Spleen (tissue), 11 donors: ENCODE measurements at regions not wholly inside any gene's neighbourhood (a gene's known extent, or its start where the extent isn't known, plus 50 kb on each side); places are given as distances from the start of the nearest gene placed in this dataset.

Experiments used
- DNase-seq: peaks from one replicate; pipeline ENCODE4 v3.0.0-alpha.2; 2020
- H3K27ac ChIP-seq, 8 donors: fragments of 200-600 bp; sonication (generic) in 7 of 8; 1 replicate in 4 of 8; 2 replicates in 4 of 8; pipeline versions ENCODE4 v1.5.0 to v1.8.0; 2016 to 2021; ENCODE audit warnings: inconsistent platforms in 4 of 8, mild to moderate bottlenecking in 4 of 8, moderate library complexity in 1 of 8
- H3K27me3 ChIP-seq, 7 donors: fragments of 200-600 bp; sonication (generic) in 6 of 7; replicated peaks in 1 of 7; 1 replicate in 4 of 7; 2 replicates in 3 of 7; pipeline versions ENCODE4 v1.5.0 to v1.8.0; 2016 to 2021; ENCODE audit warnings: inconsistent platforms in 3 of 7, mild to moderate bottlenecking in 1 of 7
- H3K36me3 ChIP-seq, 6 donors: fragments of 200-600 bp; sonication (generic) in 5 of 6; 1 replicate in 4 of 6; 2 replicates in 2 of 6; pipeline versions ENCODE4 v1.5.0 to v1.8.0; 2016 to 2021; ENCODE audit warnings: inconsistent platforms in 2 of 6
- H3K4me1 ChIP-seq, 6 donors: fragments of 200-600 bp; sonication (generic) in 5 of 6; 1 replicate in 3 of 6; 2 replicates in 3 of 6; pipeline versions ENCODE4 v1.5.0 to v1.8.0; 2016 to 2021; ENCODE audit warnings: inconsistent platforms in 3 of 6
- H3K4me3 ChIP-seq, 8 donors: fragments of 200-600 bp; sonication (generic) in 7 of 8; 1 replicate in 4 of 8; 2 replicates in 4 of 8; pipeline versions ENCODE4 v1.5.0 to v1.8.0; 2016 to 2021; ENCODE audit warnings: inconsistent platforms in 4 of 8, mild to moderate bottlenecking in 4 of 8, moderate library complexity in 2 of 8
- H3K9me3 ChIP-seq, 8 donors: fragments of 200-600 bp; sonication (generic) in 7 of 8; 1 replicate in 4 of 8; 2 replicates in 4 of 8; pipeline versions ENCODE4 v1.5.0 to v1.8.0; 2016 to 2021; ENCODE audit warnings: inconsistent platforms in 4 of 8
- CTCF ChIP-seq, 11 experiments: fragments of 200-600 bp in 7 of 11; fragments of 450-650 bp in 4 of 11; sonication (generic) in 4 of 11; IDR thresholded peaks in 8 of 11; conservative IDR thresholded peaks in 3 of 11; 1 replicate in 7 of 11; 2 replicates in 4 of 11; pipeline versions ENCODE4 v1.4.0 to v1.8.0; 2016 to 2021; ENCODE audit warnings: antibody characterized with exemption in 11 of 11, inconsistent platforms in 4 of 11, mild to moderate bottlenecking in 1 of 11
- POLR2A ChIP-seq, 3 donors: fragments of 450-650 bp; IDR thresholded peaks; one replicate each; pipeline ENCODE4 v1.5.1; 2017; ENCODE audit warnings: antibody characterized with exemption in 3 of 3, mild to moderate bottlenecking in 1 of 3
- POLR2AphosphoS5 ChIP-seq, 3 donors: sonication (generic); formaldehyde crosslinking; IDR thresholded peaks; one replicate each; pipeline ENCODE4 v1.5.1; 2017; ENCODE audit warnings: antibody characterized with exemption in 3 of 3
- WGBS, 5 donors: extraction: QIAGEN DNeasy Blood & Tissue Kit in 3 of 5; methylation state at CpG; one replicate each; pipeline versions ENCODE4 v1.1.5 to v1.1.7; 2013 to 2018; 5-methylcytosine and 5-hydroxymethylcytosine counted together
- intact Hi-C: fragments of 100-400 bp; cut with DNase I; formaldehyde crosslinking; loops from one replicate; pipeline ENCODE4 v1.15.0; 2023; ENCODE audit warnings: low total_unique reads
- donor health status: healthy with polysubstance abuse.
- donor health status: DM: no; HTN: no; CAD: no; lungs with moderate emphysema.
- donor health status: DM: no; HTN: no; CAD: no.
- donor health status: Bipolar disorder and iron deficiency.
- donor health status: healthy.
- donor health status: DM: no; HTN: no; CAD: no.
- donor health status: DM: yes; HTN: yes; CAD: no.

GRCh38 chr5:125036494-125036893 is 290.1 kb upstream of the ZNF608 start:
- intact Hi-C loops = no loop called here
- peaks cover 0 to 23% (median 0%) of the 10 kb centered on the region in 6 donors for H3K4me1 ChIP-seq
- TF ChIP-seq POLR2AphosphoS5 (IDR thresholded peaks at IDR 0.05) (no peak), POLR2A (IDR thresholded peaks at IDR 0.05) (no peak), CTCF (IDR thresholded peaks at IDR 0.05 in 8 of 11, conservative IDR thresholded peaks at IDR 0.05 in 3 of 11) (no peak)
- no peak for DNase-seq
- WGBS, 5 donors = 83 to 94% (median 88%) methylated on average over 8 of the region's 8 CpGs
- H3K27ac ChIP-seq = no peak overlapping the region
- no peaks in the 10 kb centered on the region for H3K27me3 ChIP-seq
- no peak overlapping the region for H3K4me3 ChIP-seq
- no peaks in the 10 kb centered on the region for H3K36me3 ChIP-seq
- H3K9me3 ChIP-seq = no peaks in the 10 kb centered on the region

GRCh38 chr5:125037020-125037419 is 290.6 kb upstream of the ZNF608 start:
- Histone ChIP-seq H3K4me1 (peaks cover 0 to 23% (median 0%) of the 10 kb centered on the region in 6 donors), H3K27me3 (no peaks in the 10 kb centered on the region), H3K36me3 (no peaks in the 10 kb centered on the region), H3K27ac (no peak overlapping the region), H3K9me3 (no peaks in the 10 kb centered on the region), H3K4me3 (no peak overlapping the region)
- WGBS, 5 donors = 81 to 91% (median 83%) methylated on average over 1 of the region's 1 CpG
- intact Hi-C loops = no loop called here
- no peak for DNase-seq
- TF ChIP-seq POLR2AphosphoS5 (IDR thresholded peaks at IDR 0.05) (no peak), CTCF (IDR thresholded peaks at IDR 0.05 in 8 of 11, conservative IDR thresholded peaks at IDR 0.05 in 3 of 11) (no peak)

GRCh38 chr5:125037530-125037929 is 291.1 kb upstream of the ZNF608 start:
- Histone ChIP-seq H3K4me3 (no peak overlapping the region), H3K9me3 (no peaks in the 10 kb centered on the region), H3K27me3 (no peaks in the 10 kb centered on the region), H3K4me1 (peaks cover 0 to 23% (median 0%) of the 10 kb centered on the region in 6 donors), H3K36me3 (no peaks in the 10 kb centered on the region), H3K27ac (no peak overlapping the region)
- 90 to 97% (median 91%) methylated on average over 7 of the region's 7 CpGs for WGBS, 5 donors
- intact Hi-C loops = no loop called here
- DNase-seq = no peak
- TF ChIP-seq POLR2AphosphoS5 (IDR thresholded peaks at IDR 0.05) (no peak), POLR2A (IDR thresholded peaks at IDR 0.05) (no peak), CTCF (IDR thresholded peaks at IDR 0.05 in 8 of 11, conservative IDR thresholded peaks at IDR 0.05 in 3 of 11) (no peak)

- WGBS, 5 donors = 77 to 80% (median 80%) methylated on average over 5 of the region's 5 CpGs
- H3K4me1 ChIP-seq = peaks cover 0 to 23% (median 0%) of the 10 kb centered on the region in 6 donors
- H3K27ac ChIP-seq = no peak overlapping the region
- TF ChIP-seq POLR2AphosphoS5 (IDR thresholded peaks at IDR 0.05) (no peak), POLR2A (IDR thresholded peaks at IDR 0.05) (no peak), CTCF (IDR thresholded peaks at IDR 0.05 in 8 of 11, conservative IDR thresholded peaks at IDR 0.05 in 3 of 11) (no peak)
- no peaks in the 10 kb centered on the region for H3K27me3 ChIP-seq
- no peak overlapping the region for H3K4me3 ChIP-seq
- no peaks in the 10 kb centered on the region for H3K9me3 ChIP-seq
- intact Hi-C loops = no loop called here
- no peaks in the 10 kb centered on the region for H3K36me3 ChIP-seq
- DNase-seq = no peak
Measured at GRCh38 chr5:125038477-125038876, 292.0 kb upstream of the ZNF608 start.
